ENCODE measurements at regions not wholly inside any gene's neighbourhood (a gene's known extent, or its start where the extent isn't known, plus 50 kb on each side); places are given as distances from the start of the nearest gene placed in this dataset.

DNA sequence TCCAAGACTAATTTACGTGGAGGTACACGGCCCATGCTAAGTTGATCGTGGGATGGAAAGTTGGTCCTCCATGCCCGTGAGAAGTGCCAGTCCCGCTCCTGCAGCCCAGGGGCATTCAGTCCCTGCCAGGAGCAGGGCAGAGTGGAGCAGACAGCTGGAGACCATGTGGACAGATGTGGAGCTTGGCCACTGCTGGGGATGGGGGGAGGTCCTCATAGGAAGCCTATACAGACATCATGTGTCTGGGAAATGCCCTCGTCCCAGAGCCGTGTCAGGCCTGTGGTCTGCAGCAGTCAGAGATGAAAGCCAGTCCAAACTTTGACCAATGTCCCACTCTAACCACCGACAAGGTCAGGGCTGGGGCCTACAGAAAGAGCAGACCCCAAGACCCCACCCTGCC is 118.4 kb downstream of the CPZ start:
- peak; percentile 6 for DNase-seq

DNA sequence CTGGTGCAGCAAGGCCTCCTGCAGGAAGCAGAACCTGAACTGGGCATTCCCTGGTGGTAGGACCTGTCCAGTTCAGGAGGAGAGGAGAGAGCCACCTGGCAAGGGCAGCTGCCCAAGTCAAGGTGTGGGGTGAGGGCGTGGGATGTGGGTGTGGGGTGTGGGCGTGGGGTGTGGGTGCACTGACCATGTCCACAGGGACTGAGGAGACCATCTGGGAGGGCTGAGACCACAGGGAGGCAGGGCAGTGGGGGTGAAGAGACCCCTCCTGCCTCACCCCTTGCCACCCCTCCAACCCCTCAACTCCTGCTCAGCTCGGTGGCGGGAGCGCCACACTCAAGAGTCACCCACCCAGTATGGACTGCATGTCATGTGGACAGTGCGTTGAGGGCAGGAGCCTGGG is 117.9 kb downstream of the CPZ start:
- DNase-seq, result peak; percentile 13

- peak; percentile 13 for DNase-seq
Measured at GRCh38 chr4:8709729-8710360, 117.3 kb downstream of the CPZ start.

DNA sequence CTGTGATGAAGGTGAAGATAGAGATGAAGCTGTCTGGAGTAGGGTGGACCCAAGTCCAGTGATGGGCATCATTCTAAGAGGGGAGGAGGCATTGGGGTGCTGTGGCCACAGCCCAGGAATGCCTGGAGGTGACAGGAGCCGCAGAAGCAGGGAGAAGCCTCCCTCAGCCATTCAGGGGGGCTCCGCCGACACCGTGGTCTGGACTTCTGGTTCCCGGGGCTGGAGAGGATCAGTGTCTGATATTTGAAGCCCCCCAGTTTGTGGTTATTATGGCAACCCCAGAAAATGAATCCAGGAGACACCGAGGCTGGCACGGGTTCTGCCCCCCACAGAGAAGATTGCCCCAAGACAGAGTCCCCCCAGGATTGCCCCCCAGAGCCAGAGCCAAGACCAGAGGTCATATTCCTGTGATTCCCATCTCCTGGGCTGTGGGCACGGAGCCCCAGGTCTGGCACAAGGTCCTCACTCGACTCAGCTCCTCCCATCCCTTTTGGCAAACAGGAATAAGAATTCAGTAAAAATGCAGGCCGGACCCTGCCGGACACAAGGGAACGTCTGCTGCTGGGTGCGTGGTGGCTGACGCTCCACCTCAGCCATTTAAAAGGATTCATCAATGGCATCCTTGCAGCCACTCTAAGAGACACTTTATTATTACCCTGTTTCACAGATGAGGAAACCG is 116.6 kb downstream of the CPZ start:
- peak; percentile 6 for DNase-seq

- DNase-seq, result peak; percentile 13
Measured at GRCh38 chr4:8708401-8709021, 115.9 kb downstream of the CPZ start.

DNA sequence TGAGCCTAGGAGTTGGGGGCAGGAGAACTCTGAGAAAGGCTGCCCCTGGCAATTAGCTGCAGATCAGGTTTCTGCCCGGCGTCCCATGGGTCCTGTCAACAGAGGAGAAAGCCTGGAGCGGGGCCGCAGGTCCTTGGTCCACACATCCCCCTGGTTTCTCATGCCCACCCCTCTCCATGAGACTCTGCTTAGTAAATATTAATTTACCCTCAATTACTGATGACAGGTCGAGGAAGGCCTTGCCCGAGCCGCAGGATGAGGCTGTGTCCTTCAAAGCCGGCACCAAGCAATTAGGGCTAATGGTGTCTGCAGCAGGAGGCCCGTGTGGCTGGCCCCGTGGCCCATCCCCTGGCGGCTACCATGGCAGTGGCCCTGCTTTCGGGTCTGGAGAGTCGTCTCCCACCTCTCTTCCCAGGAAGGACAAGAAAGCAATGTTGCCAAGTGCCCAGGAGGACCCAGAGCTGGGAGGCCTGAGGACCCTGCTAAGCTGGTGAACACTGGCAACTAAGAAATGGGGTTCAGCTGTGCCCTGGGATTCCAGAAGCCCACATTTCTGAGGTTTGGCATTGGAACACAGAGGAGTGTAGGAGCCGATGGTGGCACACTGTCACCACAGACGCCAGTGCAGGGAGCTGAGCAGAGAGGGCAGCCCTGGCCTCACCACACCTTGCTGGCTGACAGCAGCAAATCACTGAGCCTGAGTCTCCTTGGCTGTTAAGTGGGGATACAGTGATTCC is 114.6 kb downstream of the CPZ start:
- DNase-seq, result peak; percentile 15

DNA sequence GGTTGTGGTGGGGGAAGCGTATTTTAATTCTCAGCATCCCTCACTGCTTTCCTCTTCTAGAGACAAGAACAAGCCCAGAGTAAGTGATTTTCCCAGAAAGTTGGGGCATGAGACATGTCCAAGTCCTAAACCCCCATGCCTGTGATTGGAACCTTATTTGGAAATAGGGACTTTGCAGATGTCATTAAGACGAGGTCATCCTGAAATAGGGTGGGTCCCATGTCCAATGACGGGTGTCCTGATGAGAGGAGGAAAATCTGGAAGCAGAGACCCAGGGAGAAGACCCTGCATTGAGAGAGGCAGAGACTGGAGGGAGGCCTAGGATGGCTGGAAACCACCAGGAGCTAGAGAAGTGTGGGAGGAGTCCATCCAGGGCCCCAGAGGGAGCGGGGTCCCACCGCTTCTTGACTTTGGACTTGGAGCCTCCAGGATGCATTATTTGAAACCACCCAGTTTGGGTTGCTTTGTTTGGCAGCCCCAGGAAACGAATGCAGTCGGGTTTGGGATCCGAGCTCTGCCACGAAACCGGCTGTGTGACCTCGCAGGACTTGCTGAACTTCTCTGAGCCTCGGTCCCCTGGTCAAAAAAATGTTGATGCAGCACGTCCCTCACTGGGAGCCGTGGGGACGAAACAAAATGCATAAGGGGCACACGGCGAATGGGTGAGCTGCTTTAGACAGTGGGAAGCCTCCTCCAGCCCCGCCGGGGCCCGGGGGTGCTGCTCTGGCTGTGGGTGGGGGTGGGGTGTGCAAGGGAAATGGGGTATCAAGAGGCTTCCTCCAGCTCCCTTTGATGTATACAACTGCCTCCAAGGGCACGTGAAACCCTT is 113.9 kb downstream of the CPZ start:
- DNase-seq, result peak; percentile 8

DNA sequence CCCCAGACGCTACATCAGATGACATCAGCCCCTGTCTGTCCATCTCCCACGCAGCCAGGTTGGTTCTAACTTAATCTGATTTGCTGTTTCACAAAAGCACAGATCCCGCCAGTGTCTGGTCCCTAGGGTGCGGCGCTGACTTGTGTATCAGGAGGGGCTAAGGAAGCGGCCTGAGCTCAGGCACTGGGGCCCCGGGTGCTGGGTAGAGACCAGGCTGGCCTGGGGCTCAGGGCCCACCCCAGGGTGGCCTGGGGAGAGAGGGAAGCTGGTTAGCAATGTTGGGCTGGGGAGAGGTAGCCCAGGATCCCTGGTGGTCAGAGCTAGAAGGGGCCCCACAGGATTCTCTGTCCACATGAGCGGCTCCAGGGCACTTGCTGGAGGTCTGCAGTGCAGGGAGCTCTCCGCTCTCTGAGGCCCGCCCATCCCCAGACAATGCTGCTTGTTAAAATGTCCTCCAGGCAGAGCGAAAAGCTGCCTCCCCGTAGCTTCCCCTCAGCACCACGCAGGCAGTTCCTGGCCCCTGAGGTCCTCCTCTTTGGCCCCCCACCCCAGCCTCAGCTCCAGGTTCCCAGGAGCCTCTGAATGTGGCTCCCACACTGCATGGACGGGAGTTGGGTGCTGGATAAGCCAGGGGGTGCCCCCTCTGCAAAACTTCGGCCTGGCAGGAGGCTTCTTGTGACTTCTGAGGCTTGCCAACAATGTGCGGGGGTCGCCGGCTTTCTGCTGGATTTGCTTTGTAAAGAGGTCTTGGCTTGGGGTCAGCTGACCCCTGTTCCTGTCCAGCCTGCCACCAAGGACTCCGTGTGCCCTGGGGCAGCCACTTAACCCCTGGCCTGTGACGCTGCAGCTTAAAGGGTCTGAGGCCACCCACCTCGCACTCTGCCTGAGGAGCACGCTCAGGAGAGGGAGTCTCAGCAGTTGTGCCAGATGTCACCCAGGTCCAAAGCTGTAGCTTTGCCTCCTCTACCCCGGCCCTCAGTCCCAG is 112.9 kb downstream of the CPZ start:
- DNase-seq, result peak; percentile 14

DNA sequence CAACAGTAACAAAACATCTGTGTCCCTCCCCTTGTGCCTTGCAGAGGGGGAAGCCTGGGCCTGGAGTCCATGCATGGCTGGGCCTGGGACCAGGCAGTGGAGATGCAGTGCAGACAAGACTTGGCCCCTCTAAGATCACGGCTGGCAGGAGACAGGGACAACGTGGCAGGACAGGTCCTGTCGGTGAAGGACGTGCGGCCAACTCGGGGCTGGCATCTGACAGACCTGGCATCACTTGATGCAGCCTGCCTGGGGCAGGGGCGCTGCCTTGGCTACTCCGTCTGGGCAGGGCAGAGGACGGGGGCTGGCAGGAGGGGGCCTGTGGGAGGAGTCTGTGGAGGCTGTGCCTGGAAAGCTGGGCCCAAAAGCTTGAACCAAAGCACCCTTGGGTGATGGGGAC is 112.1 kb downstream of the CPZ start:
- DNase-seq, result peak; percentile 7

- DNase-seq, result peak; percentile 10
Measured at GRCh38 chr4:8703857-8704495, 111.4 kb downstream of the CPZ start.

GRCh38 chr4:8703401-8703696 is 110.8 kb downstream of the CPZ start:
- no peak for DNase-seq

- DNase-seq, result no peak
Measured at GRCh38 chr4:8702516-8703400, 110.2 kb downstream of the CPZ start.

DNA sequence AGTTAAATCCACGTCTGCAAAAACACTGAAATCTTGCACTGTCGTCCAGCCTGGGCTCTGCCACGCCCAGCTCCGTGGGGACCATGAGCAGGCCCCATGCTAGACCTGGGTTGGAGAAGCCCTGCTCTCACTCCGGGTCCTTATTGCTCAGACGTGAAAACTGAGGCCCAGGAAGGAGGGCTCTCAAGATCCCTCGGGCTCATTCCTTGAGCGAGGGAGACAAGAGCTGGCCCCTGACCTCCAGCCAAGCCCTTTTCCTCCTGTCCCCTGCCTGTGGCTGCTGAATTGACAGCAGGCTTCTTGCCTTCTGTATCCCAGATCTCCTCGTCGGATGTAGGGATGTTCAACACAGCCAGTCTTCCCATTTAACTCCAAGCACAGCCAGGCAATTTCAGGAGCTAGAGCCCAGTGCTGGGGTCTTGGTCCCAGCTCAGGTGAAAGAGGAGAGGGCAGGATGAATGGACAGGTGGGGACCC is 109.5 kb downstream of the CPZ start:
- no peak for DNase-seq

DNA sequence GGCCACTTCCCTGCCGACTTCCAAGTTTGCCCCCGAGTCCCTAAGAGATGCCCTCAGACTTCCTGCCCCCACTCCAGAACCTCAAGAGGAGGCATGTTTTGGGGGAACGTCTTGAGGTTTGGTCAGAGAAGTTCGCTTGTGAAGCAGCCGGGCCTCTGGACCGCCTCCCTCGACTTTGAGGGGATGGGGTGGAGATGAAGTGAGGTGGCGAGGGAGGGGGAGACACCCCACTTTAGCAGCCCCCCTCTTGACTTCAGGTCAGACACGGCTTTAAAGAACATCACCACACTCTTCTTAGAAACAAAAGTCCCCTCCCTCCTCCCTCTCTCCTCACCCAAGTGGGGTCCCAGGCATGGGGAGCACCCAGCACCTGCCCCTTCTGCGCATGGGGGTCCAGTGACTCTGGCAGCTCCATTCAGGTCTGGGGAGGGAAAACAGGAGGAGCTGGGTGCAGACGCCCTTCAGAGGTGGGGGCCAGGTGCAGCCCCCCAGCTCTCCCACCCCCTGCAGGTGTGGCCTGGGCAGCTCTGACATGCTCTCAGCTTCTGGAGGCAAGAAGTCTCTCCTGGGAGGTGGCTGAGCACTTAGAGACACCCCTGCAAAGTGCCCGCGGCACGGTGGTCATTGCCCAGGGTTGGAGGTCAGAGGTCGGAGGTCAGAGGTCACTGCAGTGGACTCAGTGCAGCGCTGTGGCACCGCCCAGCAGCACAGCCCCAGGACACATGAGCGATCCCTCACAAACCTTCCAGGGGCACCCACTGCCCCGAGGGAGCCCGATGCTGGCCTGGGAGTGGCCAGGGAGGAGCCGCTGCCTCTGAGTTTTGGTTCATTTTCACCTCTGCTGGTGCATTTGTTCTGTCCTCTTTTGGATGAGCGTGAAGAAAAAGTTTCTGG is 108.8 kb downstream of the CPZ start:
- DNase-seq, result no peak

GRCh38 chr4:8700531-8700930 is 108.0 kb downstream of the CPZ start:
- no peak for DNase-seq

GRCh38 chr4:8699479-8700145 is 107.0 kb downstream of the CPZ start:
- no peak for DNase-seq

GRCh38 chr4:8699063-8699385 is 106.5 kb downstream of the CPZ start:
- DNase-seq, result no peak

DNA sequence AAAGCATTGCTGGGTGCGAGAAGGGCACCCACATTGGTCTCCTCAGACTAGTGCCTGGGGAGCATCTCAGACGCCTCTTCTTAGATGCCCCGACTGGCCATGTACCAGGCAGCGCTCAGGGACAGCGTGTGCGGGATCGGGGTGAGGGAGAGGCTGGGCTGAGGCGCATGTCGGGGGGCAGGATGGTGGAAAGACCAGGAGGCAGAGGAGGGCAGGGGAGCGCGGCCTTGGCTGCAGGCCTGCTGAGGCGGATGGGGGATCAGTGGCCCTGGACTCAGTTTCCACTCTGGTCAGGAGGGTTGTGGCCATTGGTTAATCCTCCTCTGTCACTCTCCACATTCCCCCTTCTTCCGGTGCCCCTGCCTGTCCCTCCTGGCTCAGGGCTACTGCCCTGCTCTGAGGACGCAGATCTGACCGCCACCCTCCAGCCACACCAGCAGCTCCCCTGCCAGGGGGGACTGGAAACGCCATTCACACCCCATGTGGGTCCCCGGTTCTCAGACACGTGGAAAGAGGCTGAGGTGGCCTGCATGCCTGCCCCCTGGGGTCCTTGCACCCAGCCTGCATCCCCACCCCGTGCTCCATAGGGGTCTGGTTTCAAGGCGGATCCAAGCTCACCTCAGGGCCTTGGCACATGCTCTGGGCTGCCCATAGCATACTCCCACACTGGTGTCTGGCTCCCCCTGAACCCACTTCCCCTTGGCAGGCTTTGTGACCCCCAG is 105.9 kb downstream of the CPZ start:
- no peak for DNase-seq

All from right hindlimb (tissue), 1 donor.